Fibroblast of the conjunctiva (primary cell): ENCODE measurements at regions not wholly inside any gene's neighbourhood (a gene's known extent, or its start where the extent isn't known, plus 50 kb on each side); places are given as distances from the start of the nearest gene placed in this dataset.
"Not testable (repeated sequence)": the region's sequence is repeated elsewhere in the genome, so short reads cannot be mapped to it uniquely, and the experiment has no call there.

Source experiments
- DNase-seq: peaks from one replicate; pipeline ENCODE4 v3.0.0-alpha.2; 2010; ENCODE audit warnings: low read depth

DNA sequence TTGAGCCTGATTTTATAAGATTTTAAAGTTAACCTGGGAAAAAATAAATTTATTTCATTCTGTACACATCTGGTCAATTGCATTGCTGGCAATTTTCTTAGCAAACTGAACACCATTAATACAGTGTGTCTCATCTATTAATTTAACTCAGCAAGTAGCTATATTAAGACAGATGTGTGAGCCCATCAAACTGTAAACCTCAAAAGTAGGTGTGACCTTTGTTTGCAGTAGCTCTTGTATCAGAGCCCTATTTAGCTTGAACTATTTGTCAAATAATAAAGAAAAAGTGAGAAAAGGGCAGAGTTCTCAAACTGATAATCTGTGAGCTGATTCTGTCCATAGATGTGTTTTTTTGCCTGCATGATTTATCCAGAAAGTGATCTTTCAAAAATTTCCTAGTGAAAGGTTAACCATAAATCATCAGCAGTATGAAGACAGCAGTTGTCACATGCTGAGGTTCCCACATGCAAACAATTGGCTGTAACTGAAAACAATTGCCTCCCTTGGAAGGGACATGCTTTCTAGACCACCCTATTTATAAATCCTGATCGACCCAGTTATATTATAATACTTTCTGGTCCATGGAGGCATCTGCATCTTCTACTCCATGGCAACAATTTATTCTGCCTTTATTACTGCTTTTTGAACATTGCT, 646.5 kb downstream of the NSUN3 start:
- no peak for DNase-seq

DNA sequence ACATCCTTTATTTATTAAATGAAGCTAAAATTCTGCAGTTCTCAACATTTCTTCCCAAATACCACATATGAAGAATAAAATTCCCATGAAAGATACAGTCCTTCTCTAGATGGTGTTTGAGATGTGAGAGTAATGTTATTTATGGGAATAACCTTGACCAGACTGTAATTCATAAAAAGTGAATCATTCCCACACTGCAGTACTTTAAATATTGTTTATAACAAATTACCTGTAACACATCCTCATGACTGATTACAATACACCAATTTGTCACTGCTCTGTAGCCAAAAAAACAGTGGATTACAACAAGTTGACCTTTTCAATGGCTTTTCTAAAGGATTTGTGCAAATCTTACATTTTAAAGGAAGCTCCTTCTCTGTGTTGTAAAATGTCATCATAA, 651.3 kb downstream of the NSUN3 start:
- no peak for DNase-seq

DNA sequence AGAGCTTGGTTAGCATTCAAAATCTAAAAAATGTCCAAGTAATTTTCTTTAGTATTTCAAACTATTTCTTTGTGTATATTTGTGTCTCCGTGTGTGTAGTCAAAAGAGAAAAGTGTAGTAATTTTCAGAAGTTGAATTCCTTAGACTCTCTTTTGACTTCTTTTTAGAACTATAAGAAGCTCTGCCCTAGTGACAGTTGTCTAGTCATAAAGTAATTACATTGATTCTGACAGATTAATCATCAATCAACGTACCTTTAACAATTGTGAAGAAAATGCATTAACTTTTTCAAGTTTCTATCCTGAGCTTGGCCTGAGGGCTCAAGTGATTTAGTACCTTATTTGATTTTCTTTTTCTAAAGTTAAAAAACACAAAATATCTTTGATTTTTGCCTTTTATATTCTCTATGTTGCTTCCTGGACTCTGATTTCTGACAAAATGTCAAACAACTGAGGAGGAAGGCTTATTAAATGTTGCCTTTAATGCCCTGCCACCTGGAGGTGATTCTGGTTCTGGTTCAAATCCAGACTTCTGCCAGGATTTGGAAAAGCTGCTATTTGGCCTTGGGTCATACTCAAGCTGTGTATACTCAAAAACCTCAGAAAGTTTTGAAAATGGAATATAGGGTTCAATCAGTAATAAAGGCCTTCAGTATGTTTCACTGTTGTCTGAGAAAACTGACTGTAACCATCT, 653.6 kb downstream of the NSUN3 start:
- no peak for DNase-seq

DNA sequence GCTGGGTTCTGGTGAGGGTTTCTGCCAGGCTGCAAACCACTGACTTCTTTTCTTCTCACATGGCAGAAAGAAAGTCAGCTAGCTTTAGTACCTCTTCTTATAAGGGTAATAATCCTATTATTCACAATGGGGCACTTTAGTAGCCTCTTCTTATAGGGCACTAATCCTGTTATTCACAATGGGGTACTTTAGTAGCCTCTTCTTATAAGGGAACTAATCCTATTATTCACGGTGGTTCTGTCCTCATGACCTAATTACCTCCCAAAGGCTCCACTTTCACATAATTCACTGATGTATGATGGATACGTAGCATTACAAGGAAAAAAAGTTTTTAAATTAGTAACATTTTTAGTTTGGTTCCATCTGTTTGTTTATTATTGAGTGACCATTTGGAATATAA, 671.3 kb downstream of the NSUN3 start:
- no peak for DNase-seq

DNA sequence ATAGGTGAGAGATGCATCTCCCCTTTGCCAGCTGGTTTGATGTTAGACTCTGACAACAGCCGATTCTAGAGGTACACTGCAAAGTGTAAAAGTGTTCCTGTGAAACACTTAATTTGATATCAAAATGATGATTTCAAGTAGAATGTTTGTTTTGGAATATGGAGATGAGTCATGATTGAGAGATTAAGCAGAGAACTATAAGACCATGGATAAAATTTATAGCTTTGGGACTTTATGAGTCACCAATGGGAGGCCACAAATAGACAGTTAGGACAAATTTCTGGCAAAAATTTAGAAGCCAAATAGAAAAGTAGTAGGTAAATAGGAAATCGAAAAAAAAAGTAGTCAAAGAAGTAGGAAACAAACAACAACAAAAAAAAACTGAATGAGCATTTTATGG, 672.5 kb downstream of the NSUN3 start:
- DNase-seq = no peak

DNA sequence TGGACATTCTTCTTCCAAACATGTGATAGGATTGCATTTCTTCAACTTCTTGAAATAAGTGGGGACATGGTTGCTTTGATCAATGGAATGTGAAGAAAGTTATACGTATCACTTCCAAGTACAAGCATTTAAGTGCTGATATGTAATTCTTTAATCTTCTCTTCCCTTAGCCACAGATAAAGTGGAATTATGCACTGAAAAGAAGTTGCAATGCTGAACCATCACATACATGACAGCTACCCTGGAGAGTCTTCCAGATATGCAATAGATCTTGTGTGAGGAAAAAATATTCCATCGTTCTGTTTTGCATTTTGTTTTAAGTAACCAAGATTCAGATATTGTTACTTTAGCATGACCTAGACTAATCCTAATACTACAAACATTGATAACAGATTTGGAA, 674.3 kb downstream of the NSUN3 start:
- DNase-seq = no peak

DNA sequence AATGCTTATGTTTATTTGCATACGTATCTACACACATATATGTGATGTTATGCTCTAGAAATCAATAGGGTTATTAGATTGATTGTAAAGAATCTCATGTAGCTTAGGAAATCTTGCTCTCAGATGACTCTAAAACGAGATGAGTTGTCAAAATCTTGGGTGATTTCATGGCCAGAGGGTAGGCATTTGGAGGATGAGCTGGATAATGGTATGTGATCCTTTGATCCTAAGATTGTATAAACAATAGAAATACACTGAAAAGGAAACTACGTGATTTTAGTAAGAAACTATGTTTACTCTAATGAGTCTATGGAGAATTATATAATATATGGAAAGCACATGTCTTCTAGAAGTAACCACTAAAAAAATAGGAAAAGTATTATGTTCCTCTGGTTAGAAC, 676.6 kb downstream of the NSUN3 start:
- no peak for DNase-seq

DNA sequence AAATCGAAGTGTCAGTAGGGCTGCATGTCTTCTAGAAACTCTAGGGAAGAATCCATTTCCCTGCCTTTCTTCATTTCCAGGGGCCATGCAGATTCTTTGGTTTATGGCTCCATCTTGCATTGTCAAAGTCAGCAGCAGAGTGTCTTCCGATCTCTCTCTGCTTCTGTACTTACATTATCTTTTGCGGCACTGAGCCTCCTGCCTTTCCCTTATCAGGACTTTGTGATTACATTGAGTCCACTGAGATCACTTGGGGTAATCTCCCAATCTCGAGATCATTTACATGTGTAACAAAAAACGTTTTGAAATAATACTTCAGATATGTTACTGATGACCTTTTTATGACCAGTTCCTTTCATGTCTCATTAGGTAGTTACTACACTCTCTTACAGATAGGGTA, 695.9 kb downstream of the NSUN3 start:
- no peak for DNase-seq

DNA sequence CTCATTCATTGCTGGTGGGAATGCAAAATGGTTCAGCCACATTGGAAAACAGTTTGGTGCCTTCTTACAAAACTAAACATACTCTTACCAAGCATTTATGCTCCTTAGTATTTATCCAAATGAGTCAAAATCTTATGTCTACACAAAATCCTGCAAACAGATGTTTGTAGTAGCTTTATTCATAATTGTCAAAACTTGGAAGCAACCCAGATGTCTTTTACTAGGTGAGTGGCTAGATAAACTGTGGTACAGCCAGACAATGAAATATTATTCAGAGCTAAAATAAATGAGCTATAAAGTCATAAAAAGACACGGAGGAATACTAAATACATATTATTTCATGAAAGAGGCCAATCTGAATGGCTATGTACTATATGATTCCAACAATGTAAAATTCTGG, 709.5 kb downstream of the NSUN3 start:
- no peak for DNase-seq

DNA sequence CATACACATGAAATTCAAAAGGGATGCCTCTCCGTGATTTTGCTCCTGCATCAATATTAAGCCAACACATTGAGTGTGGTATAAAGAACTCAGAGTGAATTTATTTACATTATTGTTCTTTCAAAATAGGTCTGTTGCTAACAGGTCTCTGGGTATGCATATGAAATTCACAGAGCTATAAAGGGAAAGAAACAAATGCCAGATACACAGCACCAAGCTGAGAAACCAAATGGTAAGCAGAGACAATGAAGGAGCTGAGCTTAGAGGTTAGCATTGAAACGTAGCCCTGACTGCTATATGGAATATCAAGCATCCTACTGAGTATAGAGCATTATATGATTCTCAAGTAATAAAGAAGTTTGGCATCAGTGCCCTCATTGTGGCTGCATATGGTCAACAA, 712.9 kb downstream of the NSUN3 start:
- DNase-seq = no peak

DNA sequence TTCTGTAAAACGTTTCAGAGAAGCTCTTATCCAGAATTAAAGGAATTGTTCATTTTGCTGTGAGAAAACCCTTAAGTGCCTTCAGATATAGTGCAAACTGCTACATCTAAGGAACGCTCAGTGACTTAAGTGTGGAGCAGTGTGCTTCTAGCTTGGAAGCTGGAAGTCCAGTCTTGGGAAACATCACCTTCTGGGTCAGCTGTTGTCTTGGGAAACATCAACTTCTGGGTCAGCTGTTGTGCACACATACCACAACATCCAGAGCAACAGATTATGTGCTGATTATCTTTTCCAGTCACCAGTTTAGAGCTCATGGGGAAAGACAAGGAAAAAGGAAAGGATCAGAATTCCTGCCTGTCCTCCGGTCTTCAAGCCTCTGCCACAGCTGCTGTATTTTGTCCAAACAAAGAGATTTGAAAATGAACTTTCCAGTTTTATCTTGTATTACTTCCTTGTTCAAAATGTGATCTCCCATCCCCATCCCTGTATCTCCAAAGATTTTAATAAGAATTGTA, 713.6 kb downstream of the NSUN3 start:
- DNase-seq = no peak

DNA sequence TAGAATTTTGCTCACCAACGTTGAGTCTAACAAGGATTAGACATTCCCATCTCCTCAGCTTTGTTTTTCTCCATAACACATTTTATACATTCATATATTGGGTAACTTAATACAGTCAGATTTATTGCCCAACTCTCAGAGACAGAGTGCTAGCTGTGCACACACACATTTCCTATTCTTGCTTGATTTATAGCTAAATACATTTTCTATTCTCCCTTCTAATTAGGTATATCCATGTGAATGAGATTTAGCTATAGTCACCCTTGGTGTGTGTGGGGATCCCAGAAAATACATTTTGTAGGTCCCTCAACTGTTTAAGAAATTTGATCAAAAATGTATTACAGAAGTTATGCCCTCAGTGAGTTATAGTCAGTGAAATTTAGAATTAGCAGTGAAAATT, 715.4 kb downstream of the NSUN3 start:
- DNase-seq = no peak

DNA sequence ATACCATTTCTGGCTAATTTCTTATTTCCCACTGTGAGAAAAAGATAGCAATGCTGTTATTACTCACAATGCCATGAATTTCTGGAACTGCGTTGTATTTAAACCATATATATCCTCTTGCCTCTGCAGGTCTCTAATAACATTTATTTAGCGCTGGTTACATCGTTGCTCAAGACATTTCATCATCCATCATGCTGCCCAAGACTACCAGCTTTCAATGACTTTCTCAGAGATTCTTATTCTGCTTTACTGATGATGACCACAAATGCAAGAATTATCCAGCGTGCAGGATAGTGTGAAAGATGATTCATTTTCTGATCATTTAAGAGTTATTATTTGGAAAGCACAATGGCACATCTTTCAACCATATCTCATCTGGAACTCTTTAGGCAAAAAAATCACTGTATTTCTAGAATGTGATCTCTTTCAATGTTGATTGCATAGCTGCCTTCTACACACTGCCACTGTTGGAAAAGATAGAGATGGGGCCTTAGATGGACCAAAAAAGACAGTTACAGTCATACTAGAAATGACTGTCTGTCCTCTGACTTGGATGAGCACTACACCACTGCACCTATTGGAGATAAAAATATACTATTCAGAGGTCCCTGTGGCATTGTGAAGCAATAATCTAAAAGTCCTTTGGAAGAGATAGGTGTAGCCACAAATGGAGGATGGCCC, 716.1 kb downstream of the NSUN3 start:
- no peak for DNase-seq

DNA sequence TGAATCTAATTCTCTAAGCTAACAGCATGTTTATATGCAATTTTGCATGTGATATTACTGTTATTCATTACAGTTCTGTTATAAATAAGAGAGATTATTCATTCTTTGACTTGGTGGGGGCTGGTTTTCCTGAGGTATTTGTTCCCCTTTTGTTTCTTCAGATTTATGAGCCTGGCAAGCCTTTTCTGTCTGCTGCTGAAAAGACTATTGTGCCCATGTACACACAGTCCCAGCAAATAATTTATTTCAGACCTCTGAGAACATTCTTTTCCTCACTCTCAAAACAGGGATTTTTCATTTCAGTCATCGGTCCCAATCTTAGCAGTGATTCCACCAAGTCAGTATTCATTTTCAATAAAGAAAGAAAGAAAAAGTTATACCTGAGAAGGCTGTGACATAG, 716.8 kb downstream of the NSUN3 start:
- DNase-seq = no peak

DNA sequence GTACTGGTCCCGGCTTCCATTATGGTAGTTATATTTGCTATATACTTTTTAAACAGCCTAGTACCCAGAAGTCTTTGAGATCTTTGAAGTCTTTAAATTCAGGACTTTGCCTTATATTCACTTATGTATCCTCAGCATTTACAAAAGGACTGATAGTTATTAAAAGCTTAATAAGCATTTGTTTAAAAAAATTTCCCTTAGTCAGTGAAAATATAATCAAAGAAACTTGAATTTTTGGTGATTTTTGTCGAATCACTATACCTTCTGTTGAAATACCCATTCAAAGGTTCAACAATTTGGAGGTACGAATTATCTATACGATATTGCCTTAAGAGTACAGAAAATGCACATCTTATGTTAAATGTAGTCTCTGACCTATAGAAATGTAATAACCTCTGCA, 721.4 kb downstream of the NSUN3 start:
- no peak for DNase-seq

DNA sequence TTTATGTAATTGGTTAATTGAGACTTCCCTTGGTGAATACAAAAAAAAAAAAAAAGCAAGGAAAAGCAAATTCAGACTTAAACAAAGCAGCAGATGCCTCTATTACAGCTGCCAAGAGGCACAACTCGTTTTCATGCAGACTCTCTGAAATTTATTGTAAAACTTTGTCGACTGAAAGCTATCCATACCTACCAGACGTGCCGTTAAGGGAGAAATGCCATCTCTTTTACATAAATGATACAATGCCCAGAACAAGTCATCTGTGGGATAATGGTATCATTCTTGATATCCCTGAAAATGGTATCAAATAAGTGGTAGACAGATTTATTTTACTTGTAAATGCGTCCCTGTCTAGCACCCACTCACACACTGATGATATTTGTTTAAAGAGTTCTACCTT, 724.2 kb downstream of the NSUN3 start:
- no peak for DNase-seq

DNA sequence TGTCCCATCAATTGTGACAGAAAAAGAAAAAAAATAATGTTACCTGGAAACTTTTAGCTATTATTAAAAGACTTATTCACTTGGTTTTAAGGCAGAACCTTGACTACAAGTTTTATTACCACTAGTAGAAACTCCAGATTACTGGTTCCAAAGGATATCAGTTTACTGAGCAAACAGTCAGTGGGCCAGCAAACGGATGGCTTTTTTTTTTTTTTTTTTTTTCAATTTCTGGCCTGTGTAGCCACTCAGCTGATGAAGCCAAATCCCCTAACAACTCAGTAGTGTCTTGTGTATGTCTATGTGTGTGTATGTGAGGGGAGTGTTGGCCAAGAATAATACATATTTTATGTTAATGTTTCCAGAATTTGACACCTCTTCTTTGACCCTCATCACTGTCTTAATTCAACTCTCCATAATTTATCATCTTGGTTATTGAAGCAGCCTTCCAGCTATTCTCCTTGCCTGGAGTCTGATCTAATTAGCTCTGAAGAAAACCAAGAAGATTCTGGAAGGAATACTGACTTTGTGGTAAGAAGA, 724.9 kb downstream of the NSUN3 start:
- no peak for DNase-seq

DNA sequence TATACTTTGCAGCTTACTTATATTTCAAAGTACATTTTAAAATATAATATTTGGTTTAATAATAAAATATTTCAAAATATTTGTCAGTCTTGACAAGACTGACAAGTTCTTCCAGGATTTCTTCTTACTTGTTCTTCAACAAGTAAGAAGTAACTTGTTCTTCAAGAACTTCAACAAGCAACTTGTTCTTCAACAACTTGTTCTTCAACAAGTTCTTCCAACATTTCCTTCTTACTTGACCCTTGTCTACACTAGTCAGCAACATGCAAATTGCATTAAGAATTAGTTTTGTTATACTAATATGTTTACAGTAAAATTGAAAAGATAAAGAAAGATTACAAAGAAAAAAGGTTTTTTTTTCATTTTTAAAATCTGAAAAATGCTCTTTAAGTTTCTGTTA, 731.7 kb downstream of the NSUN3 start:
- no peak for DNase-seq

DNA sequence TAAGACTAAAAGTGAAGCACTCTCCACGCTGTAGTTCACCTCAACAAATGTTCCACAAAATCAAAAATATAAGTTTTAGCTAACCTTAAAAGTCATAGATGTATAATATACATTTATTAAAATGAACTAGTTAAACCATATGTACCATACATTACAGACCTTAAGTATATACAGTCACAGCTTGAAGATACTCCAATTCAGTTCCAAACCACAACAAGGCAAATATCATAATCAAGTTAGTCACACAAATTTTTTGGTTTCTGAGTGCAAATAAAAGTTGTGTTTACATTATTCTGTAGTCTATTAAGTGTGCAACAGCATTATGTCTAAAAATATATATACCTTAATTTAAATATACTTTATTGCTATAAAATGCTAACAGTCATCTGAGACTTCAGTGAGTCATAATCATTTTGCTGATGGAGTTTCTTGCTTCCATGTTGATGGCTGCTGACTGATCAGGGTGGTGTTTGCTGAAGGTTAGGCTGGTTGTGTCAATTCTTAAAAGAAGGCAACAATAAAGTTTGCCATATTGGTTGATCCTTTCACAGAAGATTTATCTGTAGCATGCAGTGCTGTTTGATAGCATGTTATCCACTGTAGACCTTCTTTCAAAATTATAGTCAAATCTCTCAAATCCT, 736.7 kb downstream of the NSUN3 start:
- DNase-seq = no peak

DNA sequence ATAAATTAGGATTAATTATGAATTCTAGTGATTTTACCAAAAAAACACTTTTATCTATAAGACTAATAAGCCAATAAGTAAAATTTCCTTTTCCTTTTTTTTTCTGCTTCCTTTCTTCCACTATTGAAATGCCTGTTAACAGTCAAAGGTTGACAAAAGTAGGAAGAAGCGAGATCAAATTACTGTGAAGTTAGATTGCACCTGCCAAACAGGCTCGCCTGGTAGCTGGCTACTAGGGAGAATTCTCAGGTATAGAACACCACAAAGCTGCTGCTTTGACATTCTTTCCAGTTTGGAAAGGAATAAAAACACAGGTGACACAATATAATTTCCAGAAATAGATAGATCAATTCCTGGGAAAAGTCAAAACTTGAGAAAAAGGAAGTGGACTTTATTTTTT, 749.0 kb downstream of the NSUN3 start:
- no peak for DNase-seq

DNA sequence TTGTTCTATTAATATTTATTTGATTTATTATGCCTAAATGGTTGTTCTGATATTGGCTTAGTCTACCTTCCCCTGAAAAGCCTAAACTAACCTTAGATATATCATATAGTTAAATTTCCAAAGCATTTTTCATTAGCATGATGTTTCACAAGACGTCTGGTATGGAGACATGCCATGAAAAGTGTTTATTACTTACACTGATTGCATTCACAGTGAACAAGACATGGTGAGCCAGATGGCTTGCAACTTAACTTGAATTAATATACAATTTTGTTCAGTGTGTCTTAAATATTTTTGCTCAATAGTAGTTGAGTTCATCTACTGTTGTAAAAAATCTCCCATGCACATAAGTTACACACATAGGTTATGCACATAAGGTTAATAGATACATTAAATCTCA, 758.4 kb downstream of the NSUN3 start:
- no peak for DNase-seq

DNA sequence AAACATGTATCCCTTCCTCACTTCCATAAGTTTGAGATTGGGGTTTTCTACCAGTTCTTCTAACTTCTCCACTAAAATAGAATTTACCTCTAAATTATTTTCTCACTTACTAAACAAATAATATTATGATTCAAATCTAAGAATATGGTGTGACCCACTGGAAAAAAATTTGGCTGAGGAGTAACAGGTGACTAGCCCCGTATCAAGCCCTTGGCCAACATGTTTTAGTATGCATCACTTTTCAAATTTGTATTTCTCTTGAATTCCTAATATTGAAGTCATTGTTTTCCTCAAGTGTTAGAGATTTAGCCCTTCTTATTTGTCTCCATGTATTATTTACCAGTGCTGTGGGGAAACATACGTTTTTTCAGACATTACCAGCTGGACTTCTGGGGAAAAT, 759.4 kb downstream of the NSUN3 start:
- DNase-seq = no peak

DNA sequence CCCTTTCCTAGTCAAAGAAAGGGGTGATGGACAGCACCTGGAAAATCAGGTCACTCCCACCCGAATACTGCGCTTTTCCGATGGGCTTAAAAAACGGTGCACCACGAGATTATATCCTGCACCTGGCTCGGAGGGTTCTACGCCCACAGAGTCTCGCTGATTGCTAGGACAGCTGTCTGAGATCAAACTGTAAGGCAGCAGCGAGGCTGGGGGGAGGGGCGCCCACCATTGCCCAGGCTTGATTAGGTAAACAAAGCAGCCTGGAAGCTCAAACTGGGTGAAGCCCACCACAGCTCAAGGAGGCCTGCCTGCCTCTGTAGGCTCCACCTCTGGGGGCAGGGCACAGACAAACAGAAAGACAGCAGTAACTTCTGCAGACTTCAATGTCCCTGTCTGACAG, 783.4 kb downstream of the NSUN3 start:
- DNase-seq = not testable (repeated sequence)
